ENCODE measurements at regions not wholly inside any gene's neighbourhood (a gene's known extent, or its start where the extent isn't known, plus 50 kb on each side); places are given as distances from the start of the nearest gene placed in this dataset.

- TF ChIP-seq CTCF (IDR thresholded peaks at IDR 0.05) = no peak
- intact Hi-C loops (cut with DNase I) = no loop called here
These were observed 1051.1 kb upstream of the AUTS2 start for GRCh38 chr7:68547181-68547580.

GRCh38 chr7:68547799-68548198 lies 1050.5 kb upstream of the AUTS2 start:
- Histone ChIP-seq H3K9ac (ENCODE audit: low read depth in 2 of 2, low read length in 2 of 2) (no peak overlapping the region), H3K36me3 (no peaks in the 10 kb centered on the region), H3K27me3 (no peaks in the 10 kb centered on the region), H3K4me1 (no peaks in the 10 kb centered on the region), H3K4me3 (no peak overlapping the region), H3K9me3 (no peaks in the 10 kb centered on the region), H3K27ac (no peak overlapping the region)
- no peak for TF ChIP-seq CTCF (IDR thresholded peaks at IDR 0.05)
- DNase-seq = no peak
- intact Hi-C loops (cut with DNase I) = no loop called here

More at GRCh38 chr7:68547181-68547580, 1051.1 kb upstream of the AUTS2 start:
- Histone ChIP-seq H3K27ac (no peak overlapping the region), H3K4me1 (no peaks in the 10 kb centered on the region), H3K9me3 (no peaks in the 10 kb centered on the region), H3K36me3 (no peaks in the 10 kb centered on the region), H3K27me3 (no peaks in the 10 kb centered on the region), H3K9ac (ENCODE audit: low read depth in 2 of 2, low read length in 2 of 2) (no peak overlapping the region), H3K4me3 (no peak overlapping the region)
- DNase-seq = no peak

- no peak overlapping the region for H3K9ac ChIP-seq (ENCODE audit: low read depth in 2 of 2, low read length in 2 of 2)
These were observed 1048.2 kb upstream of the AUTS2 start for GRCh38 chr7:68550027-68550426.

GRCh38 chr7:68550635-68551034 lies 1047.6 kb upstream of the AUTS2 start:
- DNase-seq = no peak
- Histone ChIP-seq H3K27ac (no peak overlapping the region), H3K27me3 (no peaks in the 10 kb centered on the region), H3K36me3 (no peaks in the 10 kb centered on the region), H3K4me3 (no peak overlapping the region), H3K4me1 (no peaks in the 10 kb centered on the region), H3K9ac (ENCODE audit: low read depth in 2 of 2, low read length in 2 of 2) (no peak overlapping the region), H3K9me3 (no peaks in the 10 kb centered on the region)
- TF ChIP-seq CTCF (IDR thresholded peaks at IDR 0.05) = no peak
- intact Hi-C loops (cut with DNase I) = no loop called here

More at GRCh38 chr7:68550027-68550426, 1048.2 kb upstream of the AUTS2 start:
- TF ChIP-seq CTCF (IDR thresholded peaks at IDR 0.05) = no peak
- Histone ChIP-seq H3K4me3 (no peak overlapping the region), H3K9me3 (no peaks in the 10 kb centered on the region), H3K4me1 (no peaks in the 10 kb centered on the region), H3K36me3 (no peaks in the 10 kb centered on the region), H3K27ac (no peak overlapping the region), H3K27me3 (no peaks in the 10 kb centered on the region)
- no peak for DNase-seq
- intact Hi-C loops (cut with DNase I) = no loop called here

GRCh38 chr7:68556537-68556936 lies 1041.7 kb upstream of the AUTS2 start:
- Histone ChIP-seq H3K27me3 (no peaks in the 10 kb centered on the region), H3K36me3 (no peaks in the 10 kb centered on the region), H3K27ac (no peak overlapping the region), H3K9ac (ENCODE audit: low read depth in 2 of 2, low read length in 2 of 2) (no peak overlapping the region), H3K9me3 (no peaks in the 10 kb centered on the region), H3K4me3 (no peak overlapping the region), H3K4me1 (no peaks in the 10 kb centered on the region)
- no peak for DNase-seq
- intact Hi-C loops (cut with DNase I) = no loop called here
- no peak for TF ChIP-seq CTCF (IDR thresholded peaks at IDR 0.05)

GRCh38 chr7:68559518-68559917 lies 1038.8 kb upstream of the AUTS2 start:
- TF ChIP-seq CTCF (IDR thresholded peaks at IDR 0.05) = no peak
- H3K36me3 ChIP-seq = no peaks in the 10 kb centered on the region
- H3K4me1 ChIP-seq = no peaks in the 10 kb centered on the region
- H3K9me3 ChIP-seq = no peaks in the 10 kb centered on the region
- no peaks in the 10 kb centered on the region for H3K27me3 ChIP-seq
- intact Hi-C loops (cut with DNase I) = no loop called here
- no peak for DNase-seq
- H3K27ac ChIP-seq = no peak overlapping the region
- H3K9ac ChIP-seq (ENCODE audit: low read depth in 2 of 2, low read length in 2 of 2) = no peak overlapping the region
- no peak overlapping the region for H3K4me3 ChIP-seq

Measured in colonic mucosa (tissue), 4 donors.